ENCODE measurements at regions not wholly inside any gene's neighbourhood (a gene's known extent, or its start where the extent isn't known, plus 50 kb on each side); places are given as distances from the start of the nearest gene placed in this dataset.
"Not testable (repeated sequence)": the region's sequence is repeated elsewhere in the genome, so short reads cannot be mapped to it uniquely, and the experiment has no call there.

- DNase-seq, result peak; percentile 48
Measured at GRCh38 chr1:234957330-234958065, 171.1 kb downstream of the TOMM20 start.

- DNase-seq, result no peak
Measured at GRCh38 chr1:234956821-234957329, 171.8 kb downstream of the TOMM20 start.

GRCh38 chr1:234955107-234955731 lies 173.4 kb downstream of the TOMM20 start:
- DNase-seq, result no peak

- no peak for DNase-seq
Measured at GRCh38 chr1:234954613-234955012, 174.0 kb downstream of the TOMM20 start.

- DNase-seq, result no peak
Measured at GRCh38 chr1:234953655-234954405, 174.8 kb downstream of the TOMM20 start.

GRCh38 chr1:234950598-234950997 lies 178.0 kb downstream of the TOMM20 start:
- peak; percentile 36 for DNase-seq

- not testable (repeated sequence) for DNase-seq
Measured at GRCh38 chr1:234949528-234949927, 179.1 kb downstream of the TOMM20 start.

GRCh38 chr1:234944439-234945344 lies 183.9 kb downstream of the TOMM20 start:
- no peak for DNase-seq

GRCh38 chr1:234943836-234944402 lies 184.7 kb downstream of the TOMM20 start:
- no peak for DNase-seq

GRCh38 chr1:234942879-234943506 lies 185.6 kb downstream of the TOMM20 start:
- no peak for DNase-seq

- peak; percentile 29 for DNase-seq
Measured at GRCh38 chr1:234942012-234942332, 186.7 kb downstream of the TOMM20 start.

- no peak for DNase-seq
Measured at GRCh38 chr1:234941321-234942011, 187.2 kb downstream of the TOMM20 start.

- no peak for DNase-seq
Measured at GRCh38 chr1:234940841-234941240, 187.8 kb downstream of the TOMM20 start.

GRCh38 chr1:234938924-234939323 lies 189.7 kb downstream of the TOMM20 start:
- no peak for DNase-seq

- no peak for DNase-seq
Measured at GRCh38 chr1:234938135-234938534, 190.5 kb downstream of the TOMM20 start.

GRCh38 chr1:234936612-234937389 lies 191.8 kb downstream of the TOMM20 start:
- DNase-seq, result no peak

GRCh38 chr1:234934611-234935033 lies 194.0 kb downstream of the TOMM20 start:
- DNase-seq, result peak; percentile 96

GRCh38 chr1:234933475-234933874 lies 195.2 kb downstream of the TOMM20 start:
- DNase-seq, result peak; percentile 80

- DNase-seq, result no peak
Measured at GRCh38 chr1:234932511-234933430, 195.9 kb downstream of the TOMM20 start.
